ENCODE measurements at regions not wholly inside any gene's neighbourhood (a gene's known extent, or its start where the extent isn't known, plus 50 kb on each side); places are given as distances from the start of the nearest gene placed in this dataset.

DNA sequence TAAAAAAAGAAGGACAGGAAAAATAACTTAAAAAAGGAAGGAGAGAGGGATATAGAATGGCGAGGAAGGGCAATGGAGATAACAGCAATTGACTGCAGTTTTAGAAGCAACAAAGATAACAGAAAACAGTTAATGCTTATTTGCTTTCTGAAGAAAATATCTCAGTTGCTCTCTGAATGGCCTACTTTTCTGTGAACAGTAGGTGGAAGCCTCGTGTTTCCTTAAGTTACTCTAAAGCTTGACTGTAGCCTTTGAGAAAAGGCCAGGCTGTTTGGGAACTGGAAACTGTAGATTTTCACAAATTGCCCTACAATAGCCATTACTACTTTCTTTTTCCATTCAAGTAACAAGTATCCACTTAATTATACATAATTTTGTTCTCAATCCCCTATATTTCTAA, 404.5 kb downstream of the YTHDC2 start:
- no peak for DNase-seq

DNA sequence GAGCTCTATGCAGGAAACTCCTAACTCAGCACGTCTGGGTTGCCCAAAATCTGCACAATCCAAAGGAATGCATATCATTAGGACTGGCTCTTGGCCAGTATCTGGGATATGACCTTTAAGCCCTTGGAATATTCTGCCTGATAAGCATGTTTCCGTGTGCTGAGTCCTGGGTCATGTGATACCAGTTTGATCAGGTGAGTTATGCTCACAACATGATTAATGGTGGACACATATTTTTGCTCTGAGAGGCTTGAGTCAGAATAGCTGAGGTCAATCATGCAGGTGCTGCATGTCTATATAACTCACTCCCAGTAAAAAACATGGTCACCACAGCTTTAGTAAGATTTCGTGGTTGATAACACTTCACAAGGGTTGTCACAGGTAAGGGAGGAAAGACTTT, 408.8 kb downstream of the YTHDC2 start:
- DNase-seq = no peak

DNA sequence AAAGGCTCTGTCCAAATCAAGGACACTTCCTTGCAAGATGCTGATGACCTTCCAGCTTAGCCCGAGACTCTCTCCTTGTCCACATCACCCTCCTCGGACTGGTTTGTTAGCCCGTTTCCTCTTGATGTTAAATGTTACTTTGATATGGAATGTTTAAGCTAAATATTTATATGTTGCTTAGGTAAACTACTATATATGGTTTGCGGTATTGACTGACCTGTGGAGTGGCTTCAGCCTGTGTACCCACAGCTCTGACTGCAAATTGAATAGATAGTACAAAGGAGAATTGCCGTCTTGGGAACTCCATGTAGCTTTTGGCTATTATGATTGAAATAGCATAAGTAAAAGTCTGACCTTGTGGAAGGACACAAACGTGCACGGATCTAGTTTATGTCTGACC, 422.0 kb downstream of the YTHDC2 start:
- no peak for DNase-seq

DNA sequence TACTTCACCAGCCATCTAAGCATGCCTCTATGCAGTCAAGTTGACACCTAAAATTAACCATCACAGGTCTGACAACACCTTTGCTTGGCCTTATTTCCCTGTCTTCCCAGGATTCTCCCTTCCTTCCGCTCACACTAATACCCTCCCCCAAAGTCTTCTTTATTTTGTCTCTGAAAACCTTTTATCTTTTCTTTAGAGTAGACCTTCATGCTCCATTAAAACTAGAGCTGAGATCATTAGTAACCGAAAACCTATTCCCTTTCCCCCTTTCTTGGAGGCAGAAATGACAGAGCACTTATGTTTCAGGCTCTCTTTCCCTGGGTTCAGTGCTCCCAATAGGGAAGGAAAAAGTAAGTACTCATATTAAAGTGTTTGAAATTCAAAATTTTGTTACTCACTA, 423.8 kb downstream of the YTHDC2 start:
- DNase-seq = no peak

DNA sequence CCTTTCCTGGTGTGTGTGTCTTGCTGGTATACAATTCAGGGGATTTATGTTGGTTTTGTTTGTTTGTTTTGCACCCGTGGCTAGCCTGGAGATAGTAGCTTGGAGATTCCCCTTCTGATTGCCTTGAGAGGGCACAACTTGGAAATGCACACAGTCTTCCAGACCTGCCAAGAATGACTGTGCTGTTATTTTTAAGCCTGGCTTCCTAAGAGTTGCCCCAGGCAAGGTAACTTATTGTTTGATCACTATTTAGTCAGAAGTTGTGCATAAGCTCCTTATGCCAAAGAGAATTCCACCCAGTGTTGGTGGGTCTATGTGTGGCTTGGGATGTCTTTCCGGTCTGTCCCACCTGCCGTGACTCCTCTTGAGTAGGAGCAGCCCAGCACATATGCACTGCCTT, 421.9 kb upstream of the KCNN2 start:
- DNase-seq = no peak

DNA sequence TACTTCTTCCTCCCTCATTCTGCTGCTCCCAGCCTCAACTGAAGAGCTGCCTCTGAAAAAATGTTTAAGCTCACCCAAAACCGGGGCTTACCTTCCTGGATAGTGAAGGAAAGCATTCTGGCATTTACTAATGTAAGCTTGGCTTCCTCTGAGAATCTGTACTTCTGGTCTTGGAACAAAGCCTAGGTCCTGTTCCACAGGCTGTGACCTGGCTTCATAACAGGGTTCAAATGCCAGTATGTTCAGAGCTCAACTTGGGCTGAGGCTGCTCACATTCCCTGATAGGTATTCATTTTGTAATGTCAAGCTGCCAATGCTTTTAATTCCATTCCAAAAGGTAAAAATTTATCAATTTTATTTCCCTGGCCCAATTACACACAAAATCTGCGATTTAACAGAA, 411.7 kb upstream of the KCNN2 start:
- DNase-seq = no peak

DNA sequence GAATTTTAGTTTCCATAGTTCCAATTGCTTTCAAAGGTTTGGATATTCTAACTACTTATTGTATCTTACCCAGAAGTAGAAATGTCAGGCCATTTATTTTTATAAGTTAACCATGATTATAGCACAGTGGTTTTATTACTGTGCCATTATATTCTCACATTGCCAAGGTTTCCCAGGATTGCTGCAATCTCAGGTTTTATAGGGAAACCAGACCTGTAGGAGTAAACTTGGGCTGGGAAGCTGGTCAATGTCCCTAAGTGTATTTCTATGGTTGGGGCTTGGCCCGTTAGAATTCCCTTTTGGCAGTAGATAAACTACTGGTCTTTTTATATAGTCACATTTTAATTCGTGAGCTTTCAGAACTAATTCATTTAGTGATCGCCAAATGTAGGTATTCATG, 396.6 kb upstream of the KCNN2 start:
- DNase-seq = no peak

DNA sequence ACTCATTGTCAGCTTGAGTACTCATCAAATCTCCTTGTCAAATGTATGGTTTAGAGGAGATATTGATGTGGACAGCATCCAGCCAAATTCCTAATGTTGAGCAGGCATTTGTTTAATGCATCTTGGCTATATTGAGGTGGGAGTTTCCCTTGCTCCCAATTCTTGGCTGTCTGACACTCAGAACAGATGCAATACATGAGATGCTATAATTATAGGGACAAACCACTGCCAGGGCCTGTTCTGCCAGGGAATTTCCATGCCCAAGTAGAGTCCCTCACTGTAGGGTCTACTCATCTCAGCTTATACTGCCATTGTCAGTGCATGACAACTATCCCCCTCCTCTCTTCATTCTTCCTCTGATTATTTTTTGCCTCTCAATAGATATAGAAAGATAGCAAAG, 392.0 kb upstream of the KCNN2 start:
- DNase-seq = no peak

DNA sequence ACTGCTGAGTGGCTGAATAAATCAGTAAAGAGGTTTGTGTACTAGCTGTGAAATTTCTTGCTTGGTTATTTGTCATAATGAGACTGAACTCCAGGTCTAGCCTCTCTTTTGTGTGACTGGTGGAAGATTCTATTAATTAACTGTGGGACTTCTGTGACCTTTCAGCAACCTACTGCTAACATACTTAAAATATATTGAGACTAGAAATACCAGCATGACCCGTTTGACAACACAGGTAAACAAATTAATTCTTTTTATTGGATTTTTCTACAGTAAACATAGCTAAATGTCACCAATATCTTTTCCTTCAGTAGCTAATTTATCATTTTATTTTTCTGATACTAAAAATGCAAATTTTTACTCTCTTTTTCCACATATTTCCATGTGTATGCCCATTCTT, 390.4 kb upstream of the KCNN2 start:
- DNase-seq = no peak

DNA sequence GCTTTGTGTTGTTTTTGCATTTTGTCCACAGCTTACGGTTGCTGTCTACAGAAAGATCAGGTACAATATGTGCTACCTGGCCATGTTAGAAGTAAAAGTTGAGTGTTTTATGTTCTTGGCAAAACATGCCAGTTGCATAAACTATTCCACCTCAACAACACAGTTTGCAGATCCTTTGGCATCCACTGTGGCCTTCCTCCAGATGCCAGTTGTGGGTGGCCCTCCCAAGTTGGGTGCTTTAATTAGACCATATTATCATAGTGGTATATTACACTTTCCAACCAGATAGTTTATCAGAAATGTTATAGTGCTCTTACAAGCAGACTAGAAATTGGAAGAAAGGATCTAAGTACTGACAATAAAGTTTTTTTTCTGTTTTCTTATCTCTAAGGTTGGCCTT, 386.9 kb upstream of the KCNN2 start:
- no peak for DNase-seq

DNA sequence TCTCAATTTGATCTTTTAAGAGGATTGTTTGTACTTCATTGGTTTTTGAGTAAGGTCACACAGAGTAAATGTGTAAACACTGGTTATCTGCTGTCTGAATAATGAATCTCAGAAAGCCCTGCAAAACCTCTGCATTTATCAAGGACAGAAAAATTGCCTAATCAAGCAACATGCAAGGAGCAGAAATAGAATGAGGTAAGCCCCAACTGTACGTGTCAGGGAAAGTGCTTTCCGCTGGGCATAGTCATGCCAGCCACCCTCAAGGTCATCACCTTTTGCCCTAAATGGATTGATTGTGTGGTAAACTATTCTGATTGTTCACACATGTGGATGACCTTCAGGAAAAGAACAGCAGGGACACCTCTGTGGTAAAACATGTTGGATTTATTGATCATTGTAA, 376.9 kb upstream of the KCNN2 start:
- DNase-seq = no peak

DNA sequence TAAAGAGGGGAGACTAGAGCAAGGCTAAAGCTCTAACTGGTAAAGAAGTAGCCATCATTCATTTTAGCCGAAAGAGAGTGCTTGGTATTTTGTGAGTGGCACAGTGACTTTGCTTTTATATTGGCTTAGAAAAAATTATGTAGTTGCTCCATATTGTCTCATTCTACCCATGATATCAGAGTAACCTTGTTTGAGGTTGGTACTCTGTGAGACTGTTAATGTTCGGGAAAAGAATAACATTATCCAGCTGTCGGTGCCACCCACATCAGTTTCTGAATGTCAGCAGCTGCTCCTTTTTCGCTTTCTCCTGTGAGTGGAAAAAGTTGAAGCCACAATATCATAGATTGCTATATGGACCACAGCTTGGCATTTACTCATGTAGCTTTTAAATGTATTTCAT, 376.4 kb upstream of the KCNN2 start:
- DNase-seq = no peak

DNA sequence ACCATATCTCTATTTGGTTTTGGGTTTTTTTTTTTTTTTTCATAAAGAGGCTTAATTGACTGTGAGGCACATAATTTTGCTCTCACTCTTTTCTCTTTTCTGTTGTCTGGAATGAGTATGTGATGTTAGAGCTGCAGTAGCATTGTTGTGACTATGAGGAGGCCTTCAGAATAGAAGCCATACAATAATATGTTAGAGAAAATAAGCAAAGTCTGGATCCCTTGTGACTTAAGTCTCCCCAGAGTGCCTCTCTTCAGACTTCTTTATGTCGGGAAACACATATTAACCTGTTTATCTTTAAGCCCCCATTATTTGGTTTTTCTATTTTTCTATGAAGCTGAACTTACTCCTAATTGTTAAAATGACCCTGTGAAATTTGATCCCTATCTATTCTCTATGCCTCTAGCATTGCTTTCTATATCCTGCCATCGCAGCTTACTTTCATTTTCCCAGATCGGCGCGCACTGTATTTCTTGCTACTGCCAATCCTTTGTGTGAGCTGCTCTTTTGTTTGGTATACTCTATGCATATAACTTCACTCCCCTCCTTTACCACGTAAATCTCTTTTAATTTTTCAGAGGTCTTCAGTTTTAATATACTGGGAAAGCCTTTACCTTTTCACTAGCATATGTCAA, 372.5 kb upstream of the KCNN2 start:
- DNase-seq = no peak

DNA sequence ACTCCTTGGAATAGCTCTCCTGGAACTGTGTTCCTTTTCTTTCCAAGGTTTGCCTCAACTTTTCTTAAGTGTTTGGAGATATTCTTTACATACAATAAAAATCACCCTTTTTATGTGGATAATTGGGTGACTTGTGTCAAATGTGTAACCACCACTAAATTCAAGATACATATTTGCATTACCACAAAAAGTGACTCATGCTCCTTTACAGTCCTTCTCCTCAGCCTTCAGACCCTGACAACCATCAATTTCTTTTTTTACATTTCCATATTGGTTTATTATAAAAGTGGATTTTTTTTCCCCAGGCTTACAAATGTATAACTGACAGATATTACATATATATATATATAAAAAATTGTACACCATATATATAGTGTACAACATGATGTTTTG, 372.0 kb upstream of the KCNN2 start:
- DNase-seq = no peak

DNA sequence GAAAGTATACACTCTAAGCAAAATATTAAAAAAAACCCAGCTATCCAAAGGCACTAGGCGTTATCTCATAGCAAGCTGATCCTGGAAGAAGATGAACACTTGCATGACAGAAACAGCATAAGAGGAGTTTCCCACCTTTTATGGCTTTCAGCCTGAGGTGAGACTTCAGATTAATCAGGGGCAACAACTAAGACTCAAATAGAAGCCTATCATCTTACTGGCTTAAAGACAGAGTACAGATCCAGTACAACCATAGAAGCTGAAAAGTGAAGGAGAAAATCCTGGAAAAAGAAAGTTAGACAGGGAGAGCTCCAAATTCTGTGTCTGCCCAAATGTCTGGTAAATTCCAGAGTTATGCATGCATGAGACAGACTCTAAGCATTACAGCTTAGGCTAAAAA, 360.8 kb upstream of the KCNN2 start:
- no peak for DNase-seq

DNA sequence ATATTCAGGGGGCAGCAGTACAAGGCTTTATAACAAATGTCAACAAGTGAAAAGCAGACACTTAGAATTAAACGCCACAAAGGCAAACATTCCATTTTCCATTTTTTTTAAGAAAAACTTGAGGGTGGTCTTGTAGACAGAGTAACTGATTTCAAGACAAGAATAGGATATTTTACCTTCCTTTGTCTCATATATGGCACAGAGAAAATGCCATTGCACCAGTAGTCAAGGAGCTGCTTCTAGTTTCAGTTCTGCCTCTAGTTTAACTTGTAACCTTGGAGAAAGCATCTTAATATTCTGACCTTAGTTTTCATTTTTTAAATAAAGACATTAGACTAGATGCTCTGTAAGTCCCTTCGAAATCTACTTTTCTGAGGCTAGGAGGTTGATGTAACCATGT, 355.3 kb upstream of the KCNN2 start:
- no peak for DNase-seq

DNA sequence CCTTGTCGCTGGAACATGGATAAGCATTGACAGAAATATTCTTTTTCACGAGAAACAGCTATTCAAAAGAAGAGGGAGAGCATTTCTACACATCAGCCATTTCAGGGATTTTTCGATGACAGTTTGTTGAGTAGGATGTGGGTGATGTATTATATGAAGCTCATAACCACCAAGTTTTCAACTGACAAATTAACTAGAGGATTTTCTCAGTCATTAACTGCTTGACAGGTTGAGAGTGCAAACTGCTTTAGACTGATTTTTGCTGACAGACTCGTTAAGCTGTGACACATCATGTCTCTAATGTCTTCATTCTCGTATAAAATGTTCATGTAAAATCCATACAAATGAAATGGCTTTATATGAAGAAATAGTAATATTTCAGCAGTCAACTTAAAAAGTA, 354.2 kb upstream of the KCNN2 start:
- no peak for DNase-seq

DNA sequence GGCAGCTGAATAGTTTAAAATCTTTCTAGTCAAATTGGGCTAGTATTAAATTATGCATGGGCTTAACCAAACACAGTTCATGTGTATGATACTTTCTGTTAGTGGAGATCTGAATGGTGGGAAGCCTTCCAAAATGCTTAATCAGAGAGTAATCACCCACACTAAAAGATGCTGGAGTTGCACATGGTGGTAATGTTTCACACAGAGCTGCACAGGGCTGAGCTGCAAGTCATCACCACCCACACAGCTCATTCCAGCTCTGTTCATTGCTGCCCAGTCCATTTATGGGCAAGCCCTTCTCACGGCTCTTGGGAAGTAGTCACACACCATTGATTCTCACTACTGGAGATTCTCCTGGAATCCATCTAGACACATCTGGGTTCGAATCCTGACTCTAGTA, 351.5 kb upstream of the KCNN2 start:
- no peak for DNase-seq

DNA sequence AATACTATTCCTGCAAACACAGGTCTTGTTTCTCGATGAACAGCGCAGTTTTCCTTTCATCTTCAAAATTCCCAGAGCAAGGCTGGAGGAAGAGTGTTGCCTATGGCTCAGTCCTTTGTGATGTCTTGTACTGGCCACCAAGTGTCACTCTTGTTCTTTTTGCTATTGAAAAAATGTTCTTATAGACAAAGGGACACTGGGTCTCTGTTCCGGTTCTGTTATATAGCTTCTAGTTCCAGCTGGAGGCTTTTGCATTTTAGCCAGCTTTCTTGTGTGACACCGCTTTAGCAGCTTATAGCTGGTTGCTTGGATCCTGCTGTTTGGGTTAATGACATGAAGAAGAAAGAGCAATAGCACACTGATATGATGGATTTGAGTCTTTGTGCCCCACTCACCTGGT, 343.7 kb upstream of the KCNN2 start:
- DNase-seq = no peak

DNA sequence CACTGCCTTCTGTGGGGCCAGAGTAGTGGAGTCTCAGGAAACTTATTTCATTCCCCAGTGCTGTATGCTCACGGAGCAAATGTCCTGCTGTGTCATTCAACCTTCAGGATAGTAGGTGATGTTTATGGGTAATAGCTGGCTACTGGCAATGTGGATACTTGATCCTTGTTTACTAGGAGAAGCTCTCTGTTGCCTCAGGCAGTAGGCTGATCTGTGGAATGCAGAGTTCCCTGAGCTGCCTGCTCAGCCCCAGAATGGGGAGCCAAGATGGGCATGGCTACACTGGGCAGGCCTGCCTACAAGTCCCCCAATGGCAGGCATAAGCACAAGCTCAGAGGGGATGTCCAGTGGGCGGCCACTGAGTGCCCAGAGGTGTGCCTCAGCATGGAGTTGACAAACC, 323.1 kb upstream of the KCNN2 start:
- no peak for DNase-seq

DNA sequence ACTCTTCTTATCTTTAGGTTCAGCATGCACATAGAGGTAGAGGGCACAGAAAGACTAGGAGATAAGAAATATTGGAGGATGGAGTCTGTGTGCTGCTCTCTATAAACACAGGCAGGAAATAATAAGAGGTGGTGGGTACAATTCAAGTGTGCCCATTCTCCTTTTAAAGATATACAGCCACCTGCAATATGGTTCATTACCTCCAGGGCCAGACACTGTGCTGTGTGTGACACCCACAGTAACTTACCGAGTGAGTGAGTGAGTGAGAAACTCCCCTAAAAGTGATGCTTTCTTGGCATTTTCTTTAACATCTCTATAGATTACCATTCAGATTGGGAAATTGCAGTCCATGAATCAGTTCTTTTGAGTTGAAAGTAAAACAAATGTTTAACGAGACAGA, 311.8 kb upstream of the KCNN2 start:
- DNase-seq = no peak

DNA sequence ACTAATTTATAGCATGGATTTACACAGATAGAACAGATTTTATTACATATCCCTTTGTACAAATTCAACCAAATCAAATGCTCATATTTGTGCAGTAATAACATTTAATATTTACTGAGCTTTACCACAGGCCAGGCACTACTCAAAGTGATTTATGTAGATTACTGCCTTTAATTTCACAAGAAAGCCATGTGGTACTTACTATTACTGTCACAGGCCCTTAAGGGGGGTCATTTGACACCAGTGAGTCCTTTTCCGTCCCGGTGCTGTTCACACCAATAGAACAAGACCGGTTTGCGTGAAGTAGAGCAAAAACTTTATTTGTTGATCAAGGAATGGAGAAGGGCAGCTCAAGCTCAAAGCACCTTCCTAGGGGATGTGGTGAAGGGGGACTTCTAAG, 308.5 kb upstream of the KCNN2 start:
- no peak for DNase-seq

DNA sequence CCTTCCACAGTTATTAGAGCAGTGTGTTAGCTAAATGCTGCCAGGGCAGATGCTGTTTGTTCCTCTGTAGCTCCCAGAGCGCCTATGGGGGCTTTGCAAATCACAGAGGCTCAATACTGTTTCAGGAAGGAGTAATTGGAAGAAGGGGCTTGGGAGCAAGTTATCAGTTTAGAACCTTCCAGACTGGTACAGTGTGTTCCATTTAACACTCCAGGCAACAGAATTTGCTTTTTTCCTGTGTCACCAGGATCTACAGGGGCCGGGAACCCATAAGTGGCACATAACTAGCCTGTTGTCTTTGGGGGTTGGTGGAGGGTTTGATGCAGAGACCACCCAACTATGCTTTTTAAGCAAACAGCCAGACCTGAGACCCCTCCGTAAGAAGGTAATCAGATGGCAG, 307.3 kb upstream of the KCNN2 start:
- no peak for DNase-seq

DNA sequence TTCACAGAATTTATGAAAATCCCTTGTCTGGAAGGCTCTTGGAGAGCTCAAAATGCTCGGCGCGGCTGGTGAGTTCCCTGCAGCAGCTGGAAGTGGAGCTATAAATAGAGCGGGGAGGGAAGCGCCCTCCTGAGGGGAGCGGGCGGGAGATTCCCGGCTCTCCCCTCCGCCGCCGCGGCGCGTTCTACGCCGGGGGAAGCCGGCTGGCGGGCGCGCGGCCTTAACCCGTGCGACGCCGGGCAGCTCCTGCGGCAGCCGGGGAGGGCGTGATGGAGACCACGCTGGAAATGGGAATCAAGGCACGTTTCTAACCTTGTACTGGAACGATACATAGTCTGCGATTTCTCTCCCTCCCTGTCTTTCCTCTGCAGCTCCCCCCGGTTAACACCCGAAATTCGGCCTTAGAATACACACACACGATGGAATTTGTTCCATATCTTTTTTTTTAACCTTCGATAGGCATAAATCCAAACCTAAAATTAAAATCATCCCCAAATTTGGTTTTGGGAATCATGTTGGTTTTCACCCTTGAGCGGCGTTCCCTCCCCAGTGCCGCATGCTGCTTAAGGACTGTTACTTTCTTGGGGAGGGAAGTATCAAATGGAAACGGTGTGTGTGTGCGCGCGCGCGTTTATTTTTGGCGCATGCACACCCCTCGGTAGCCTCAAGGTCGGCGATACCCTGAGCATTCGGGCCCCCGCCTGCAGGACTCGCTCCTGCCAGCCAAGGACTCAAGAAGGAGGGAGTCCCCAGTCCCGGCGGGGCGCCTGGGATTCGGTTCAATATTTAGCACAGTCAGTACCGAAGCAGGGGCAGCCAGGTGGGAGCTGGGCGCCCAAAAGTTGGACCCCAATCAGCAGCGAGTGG, 306.3 kb upstream of the KCNN2 start:
- DNase-seq = peak; percentile 67

DNA sequence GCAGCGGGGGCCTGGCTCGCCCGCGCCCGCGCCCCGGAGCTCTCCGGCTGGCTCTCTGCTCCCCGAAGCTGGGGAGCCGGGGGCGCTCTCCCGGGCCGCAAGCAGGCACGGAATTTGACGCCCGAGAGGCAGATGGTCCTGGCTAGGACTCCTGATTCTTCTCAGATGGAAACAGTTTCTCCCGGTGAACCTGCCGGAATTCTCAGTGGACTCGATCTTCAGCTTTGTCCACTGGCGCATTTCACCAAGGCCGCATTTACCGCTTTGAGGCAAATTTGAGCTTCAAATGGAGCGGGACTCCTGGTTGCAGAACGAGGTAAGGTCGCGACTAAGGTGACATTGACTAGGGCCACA, 305.7 kb upstream of the KCNN2 start:
- no peak for DNase-seq

Measured in NCI-H1092 (cell line).